NCI-H2196 (cell line): ENCODE measurements at regions not wholly inside any gene's neighbourhood (a gene's known extent, or its start where the extent isn't known, plus 50 kb on each side); places are given as distances from the start of the nearest gene placed in this dataset.
"Not testable (repeated sequence)": the region's sequence is repeated elsewhere in the genome, so short reads cannot be mapped to it uniquely, and the experiment has no call there.

Experiments used
- DNase-seq: peaks from one replicate; lab custom pipeline; 2025; ENCODE audit not compliant: unreplicated experiment; lab: John Stamatoyannopoulos, UW

- DNase-seq = not testable (repeated sequence)
Observed at GRCh38 chr6:134791243-134791843, 158.6 kb downstream of the ALDH8A1 start.

DNA sequence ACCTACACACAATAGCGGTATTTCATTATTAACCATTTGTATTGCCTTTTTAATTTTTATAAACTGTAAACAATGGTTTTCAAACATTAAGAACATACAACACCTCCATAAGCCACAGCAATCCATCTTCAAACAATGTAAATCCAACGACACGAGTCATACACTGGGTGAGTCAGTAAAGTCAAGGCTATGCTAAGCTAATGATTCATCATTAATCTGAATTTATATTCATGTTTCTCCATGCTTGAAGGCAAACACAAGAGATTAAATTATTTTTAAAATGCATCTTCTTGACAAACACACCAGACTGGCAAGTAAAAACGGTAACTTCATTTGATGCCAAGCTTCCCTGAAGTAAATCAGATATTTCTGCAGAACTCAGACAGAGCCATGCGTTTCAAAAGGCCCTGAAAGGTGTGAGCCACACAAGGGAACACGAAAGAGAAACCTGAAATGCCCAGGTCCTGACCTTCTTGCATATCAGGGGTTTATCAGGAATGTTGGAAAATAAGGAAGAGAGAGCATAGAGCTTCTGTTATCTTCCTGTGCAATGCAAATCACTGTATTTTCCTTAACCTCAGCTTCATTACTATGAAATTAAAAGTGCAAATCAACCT lies 162.5 kb downstream of the ALDH8A1 start:
- no peak for DNase-seq

GRCh38 chr6:134784336-134784735 lies 165.6 kb downstream of the ALDH8A1 start:
- DNase-seq = no peak

- no peak for DNase-seq
Observed at GRCh38 chr6:134778431-134778830, 171.5 kb downstream of the ALDH8A1 start.

DNA sequence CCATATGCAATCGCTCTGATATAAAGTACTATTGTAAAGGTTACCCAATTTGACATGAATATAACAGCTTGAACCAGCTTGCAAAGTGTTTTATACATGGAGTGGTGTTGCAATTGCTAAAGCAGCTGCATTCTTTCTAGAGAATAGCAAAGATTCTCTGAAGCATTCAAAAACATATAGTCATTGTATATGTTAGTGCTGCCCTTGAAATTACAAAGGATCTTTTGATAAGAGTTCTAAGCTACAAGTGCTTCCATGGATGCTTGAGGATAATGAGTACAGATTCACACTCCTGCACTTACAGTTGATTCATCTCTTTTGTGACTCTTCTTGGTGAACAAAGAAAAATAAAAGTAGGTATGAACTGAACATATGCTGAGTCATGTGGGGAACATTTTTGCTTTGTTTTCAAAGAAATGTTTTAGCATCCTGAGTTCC lies 175.7 kb downstream of the ALDH8A1 start:
- no peak for DNase-seq

GRCh38 chr6:134772671-134773360 lies 177.1 kb downstream of the ALDH8A1 start:
- DNase-seq = no peak

- no peak for DNase-seq
Observed at GRCh38 chr6:134768931-134769330, 181.0 kb downstream of the ALDH8A1 start.

DNA sequence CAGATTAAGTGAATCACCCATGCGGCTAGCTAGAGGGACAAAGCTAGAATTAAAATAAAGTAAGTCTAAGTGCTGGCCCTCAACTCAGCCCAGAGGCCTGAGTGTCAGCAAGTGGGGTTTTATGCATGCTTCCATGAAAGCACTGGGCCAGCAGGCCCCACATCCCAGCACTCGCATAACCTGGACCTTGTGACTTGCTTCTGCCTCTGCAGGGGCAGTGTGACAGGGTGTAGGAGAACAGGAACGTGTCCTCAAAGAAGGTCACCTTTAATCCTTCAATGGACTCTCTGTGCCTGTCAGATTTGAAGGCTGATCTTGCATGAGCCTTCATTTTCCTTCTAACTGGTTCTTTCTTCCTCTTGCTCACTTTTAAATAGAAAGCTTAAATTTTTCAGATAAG lies 183.4 kb downstream of the ALDH8A1 start:
- DNase-seq = no peak

DNA sequence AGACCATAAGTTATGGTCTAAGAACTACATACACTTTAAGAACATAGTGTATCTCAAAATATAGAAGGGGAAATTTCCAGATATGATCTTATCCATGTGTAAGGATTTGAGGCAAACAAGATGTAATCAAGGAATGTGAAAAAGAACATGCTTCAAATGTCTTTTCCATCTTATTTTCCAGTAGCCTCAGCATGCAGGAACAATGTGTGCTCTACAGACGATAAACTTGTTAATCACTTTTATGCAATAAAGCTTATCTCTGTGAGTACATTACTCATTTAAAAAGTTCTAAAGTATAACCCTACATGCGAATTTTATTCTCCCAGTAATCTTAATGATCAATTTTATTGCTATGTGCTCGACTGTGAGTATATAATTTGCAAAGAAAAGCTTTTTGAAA lies 185.2 kb downstream of the ALDH8A1 start:
- DNase-seq = no peak

DNA sequence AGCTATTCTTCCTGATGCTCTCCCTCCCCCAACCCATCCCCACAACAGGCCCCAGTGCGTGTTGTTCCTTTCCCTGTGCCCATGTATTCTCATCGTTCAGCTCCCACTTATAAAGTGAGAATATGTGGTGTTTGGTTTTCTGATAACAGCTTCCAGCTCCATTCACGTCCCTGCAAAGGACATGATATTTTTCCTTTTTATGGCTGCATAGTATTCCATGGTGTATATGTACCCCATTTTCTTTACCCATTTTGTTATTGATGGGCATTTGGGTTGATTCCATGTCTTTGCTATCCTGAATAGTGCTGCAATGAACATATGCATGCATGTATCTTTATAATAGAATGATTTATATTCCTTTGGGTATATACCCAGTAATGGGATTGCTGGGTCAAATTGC lies 186.3 kb downstream of the ALDH8A1 start:
- not testable (repeated sequence) for DNase-seq

DNA sequence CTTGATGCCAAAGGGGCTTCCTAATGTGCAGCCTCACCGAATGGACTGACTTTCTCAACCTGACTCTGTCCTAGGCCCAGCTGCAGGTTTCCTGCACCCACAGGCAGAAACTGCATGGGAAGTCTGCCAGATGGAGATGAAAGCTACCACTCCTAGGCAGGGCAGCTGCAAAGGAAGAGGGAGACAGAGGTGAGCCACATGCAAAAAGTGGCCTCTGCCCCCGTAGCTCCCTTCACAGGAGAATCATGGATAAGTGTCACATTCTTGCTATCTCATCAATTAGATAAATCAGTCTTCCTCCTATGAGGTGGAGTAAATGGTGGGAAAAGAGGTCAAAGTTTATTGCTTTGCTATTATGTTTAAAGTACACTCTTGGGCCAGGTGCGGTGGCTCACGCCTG lies 191.3 kb downstream of the ALDH8A1 start:
- DNase-seq = no peak

DNA sequence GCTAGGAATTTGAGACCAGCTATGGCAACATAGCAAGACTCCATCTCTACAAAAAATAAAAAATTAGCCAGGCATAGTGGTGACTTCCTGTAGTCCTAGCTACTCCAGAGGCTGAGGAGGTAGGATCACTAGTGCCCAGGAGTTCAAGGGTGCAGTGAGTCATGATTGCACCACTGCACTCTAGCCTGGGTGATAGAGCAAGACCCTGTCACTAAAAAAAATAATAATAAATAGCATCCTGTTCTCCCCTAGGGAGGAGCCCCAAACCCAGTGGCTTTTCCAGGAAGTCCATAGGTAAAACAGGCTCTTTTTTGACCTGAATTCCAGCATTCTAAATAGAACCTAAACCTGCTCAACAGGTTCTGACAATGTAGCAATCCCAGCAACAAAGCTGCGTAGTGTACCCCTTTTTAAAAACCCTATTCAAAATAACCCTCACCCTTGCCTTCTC lies 192.0 kb downstream of the ALDH8A1 start:
- DNase-seq = no peak

- no peak for DNase-seq
Observed at GRCh38 chr6:134756374-134757025, 193.4 kb downstream of the ALDH8A1 start.

GRCh38 chr6:134754013-134754690 lies 195.7 kb downstream of the ALDH8A1 start:
- DNase-seq = no peak

- no peak for DNase-seq
Observed at GRCh38 chr6:134753001-134753400, 196.9 kb downstream of the ALDH8A1 start.

GRCh38 chr6:134752445-134752844 lies 197.5 kb downstream of the ALDH8A1 start:
- DNase-seq = no peak

DNA sequence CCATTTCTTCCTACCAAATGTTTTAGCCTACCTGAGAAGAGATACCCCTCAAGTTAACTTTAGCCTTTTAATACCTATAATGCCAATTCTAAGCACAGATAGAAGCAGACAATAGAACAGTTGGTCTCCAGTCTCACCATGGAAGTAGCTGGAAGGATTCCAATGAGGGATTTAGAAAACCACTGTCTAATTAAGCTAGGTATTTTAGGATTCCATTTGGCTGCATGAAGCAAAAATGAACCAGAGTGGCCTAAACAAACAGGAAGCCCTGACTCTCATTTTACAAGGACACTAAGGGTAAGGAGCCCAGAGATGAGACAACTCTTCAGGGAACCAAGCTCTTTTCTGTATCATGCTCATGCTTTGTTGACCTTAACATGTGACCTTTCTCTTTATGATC lies 199.2 kb downstream of the ALDH8A1 start:
- peak; percentile 17 for DNase-seq

GRCh38 chr6:134748484-134748883 lies 201.4 kb downstream of the ALDH8A1 start:
- no peak for DNase-seq

- not testable (repeated sequence) for DNase-seq
Observed at GRCh38 chr6:134747197-134747596, 202.7 kb downstream of the ALDH8A1 start.

GRCh38 chr6:134746140-134746539 lies 203.8 kb downstream of the ALDH8A1 start:
- no peak for DNase-seq

GRCh38 chr6:134745192-134745591 lies 204.7 kb downstream of the ALDH8A1 start:
- DNase-seq = not testable (repeated sequence)
